Fibroblast of villous mesenchyme (primary cell): ENCODE measurements at regions not wholly inside any gene's neighbourhood (a gene's known extent, or its start where the extent isn't known, plus 50 kb on each side); places are given as distances from the start of the nearest gene placed in this dataset.

Experiments used
- DNase-seq: peaks from one replicate; pipeline ENCODE4 v3.0.0-alpha.2; 2010; ENCODE audit warnings: low read depth
- H3K4me3 ChIP-seq: 2 replicates; pipeline ENCODE4 v1.5.1; 2011; ENCODE audit warnings: low read depth, mild to moderate bottlenecking, low read length
- CTCF ChIP-seq: IDR thresholded peaks from 2 replicates; pipeline ENCODE4 v1.5.1; 2012; ENCODE audit warnings: low read depth, mild to moderate bottlenecking, low read length; ENCODE audit not compliant: insufficient read depth

- no peak for TF ChIP-seq CTCF
- no peak overlapping the region for H3K4me3 ChIP-seq
- no peak for DNase-seq
Measured at GRCh38 chr14:46401066-46401465, 250.5 kb downstream of the RPL10L start.

DNA sequence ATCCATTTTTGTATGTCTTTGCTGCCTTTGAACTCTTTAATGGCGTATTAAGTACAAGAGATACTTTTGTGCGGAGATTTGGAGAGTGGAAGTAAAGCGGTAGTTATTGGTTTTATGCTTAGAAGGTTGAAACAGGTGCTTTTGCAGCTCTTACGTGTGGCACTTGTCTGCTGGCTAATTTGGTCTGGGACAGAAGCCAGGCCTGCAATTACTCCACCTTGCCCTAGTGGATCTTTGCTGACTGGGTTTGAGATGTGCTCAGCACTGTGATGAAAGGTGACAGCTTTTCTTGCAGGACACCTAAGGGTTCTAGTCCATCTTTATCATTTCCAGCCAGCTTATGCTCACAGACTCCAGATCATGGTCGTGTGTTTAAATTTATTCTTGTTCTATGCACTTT lies 252.5 kb downstream of the RPL10L start:
- DNase-seq, result no peak
- no peak overlapping the region for H3K4me3 ChIP-seq

DNA sequence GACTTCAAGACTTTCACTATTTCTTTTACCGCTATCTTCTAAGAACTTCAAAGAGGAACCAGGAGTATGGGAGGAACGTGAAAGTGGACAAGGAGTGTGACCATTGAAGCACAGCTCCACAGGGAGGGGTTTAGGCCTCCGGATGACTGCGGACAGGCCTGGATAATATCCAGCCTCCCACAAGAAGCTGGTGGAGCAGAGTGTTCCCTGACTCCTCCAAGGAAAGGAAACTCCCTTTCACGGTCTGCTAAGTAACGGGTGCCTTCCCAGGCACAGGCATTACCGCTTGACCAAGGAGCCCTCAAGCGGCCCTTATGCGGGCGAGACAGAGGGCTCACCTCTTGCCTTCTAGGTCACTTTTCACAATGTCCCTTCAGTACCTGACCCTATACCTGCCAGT lies 267.0 kb downstream of the RPL10L start:
- TF ChIP-seq CTCF, result no peak
- no peak overlapping the region for H3K4me3 ChIP-seq
- DNase-seq, result no peak

More for the DNA sequence above, 252.5 kb downstream of the RPL10L start:
- TF ChIP-seq CTCF, result no peak

GRCh38 chr14:46381674-46382073 lies 269.9 kb downstream of the RPL10L start:
- no peak overlapping the region for H3K4me3 ChIP-seq
- TF ChIP-seq CTCF, result no peak
- DNase-seq, result no peak

DNA sequence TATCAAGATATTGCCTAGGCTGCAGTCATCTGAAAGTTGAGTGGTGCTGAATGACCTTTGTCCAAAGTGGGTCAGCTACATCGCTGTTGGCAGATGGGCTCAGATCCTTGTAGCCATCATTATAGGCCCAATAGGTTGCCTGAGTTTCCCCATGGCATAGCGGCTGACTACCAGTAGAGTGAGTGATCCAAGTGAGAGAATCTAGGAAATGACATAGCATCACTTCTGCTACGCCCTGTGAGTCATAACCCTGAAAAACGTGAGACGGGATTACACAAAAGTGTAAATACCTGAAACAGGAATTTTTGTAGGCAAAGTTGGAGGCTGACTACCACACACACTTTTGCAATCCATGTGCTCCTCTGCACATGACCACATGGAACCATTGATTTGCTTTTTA lies 273.3 kb downstream of the RPL10L start:
- no peak for DNase-seq
- no peak overlapping the region for H3K4me3 ChIP-seq
- no peak for TF ChIP-seq CTCF

GRCh38 chr14:46377305-46377704 lies 274.3 kb downstream of the RPL10L start:
- DNase-seq, result no peak
- H3K4me3 ChIP-seq, result no peak overlapping the region
- TF ChIP-seq CTCF, result no peak

- H3K4me3 ChIP-seq, result no peak overlapping the region
- DNase-seq, result no peak
- no peak for TF ChIP-seq CTCF
Measured at GRCh38 chr14:46369391-46369790, 282.2 kb downstream of the RPL10L start.
